K562 (cell line): ENCODE measurements at regions not wholly inside any gene's neighbourhood (a gene's known extent, or its start where the extent isn't known, plus 50 kb on each side); places are given as distances from the start of the nearest gene placed in this dataset.

Source experiments
- ATF7 ChIP-seq: fragments of 450-650 bp; IDR thresholded peaks from 2 replicates; pipeline ENCODE4 v1.7.1; 2014; ENCODE audit warnings: mild to moderate bottlenecking, moderate library complexity
- CEBPG ChIP-seq, 3 experiments: fragments of 200-800 bp in 1 of 3; sonication (Bioruptor generic) in 1 of 3; sonication (generic) in 1 of 3; formaldehyde crosslinking in 1 of 3; IDR thresholded peaks in 2 of 3; conservative IDR thresholded peaks in 1 of 3; 2 replicates each; pipeline versions ENCODE4 v1.6.1 to v1.8.0; 2016 to 2022; ENCODE audit warnings: missing compliant biosample characterization in 2 of 3, missing genetic modification characterization in 2 of 3, mild to moderate bottlenecking in 1 of 3, missing genetic modification reagents in 1 of 3
- ELF4 ChIP-seq: fragments of 450-650 bp; formaldehyde crosslinking; IDR thresholded peaks from 2 replicates; pipeline ENCODE4 v1.4.0; 2022; ENCODE audit warnings: missing genetic modification characterization
- GABPB1 ChIP-seq: sonication (generic); formaldehyde crosslinking; IDR thresholded peaks from 2 replicates; pipeline ENCODE4 v1.8.0; 2022; ENCODE audit warnings: mild to moderate bottlenecking, missing genetic modification reagents
- MAFK ChIP-seq: IDR thresholded peaks from 2 replicates; pipeline ENCODE4 v1.6.1; 2011; ENCODE audit warnings: low read length, improper control_type of control experiment
- MCM3 ChIP-seq: fragments of 450-650 bp; IDR thresholded peaks from 2 replicates; pipeline ENCODE4 v1.6.1; 2016
- POLR3A ChIP-seq: IDR thresholded peaks from 2 replicates; pipeline ENCODE4 v1.6.1; 2011; ENCODE audit warnings: borderline replicate concordance, mild to moderate bottlenecking, moderate library complexity; ENCODE audit not compliant: insufficient read length, insufficient read depth; ENCODE audit errors: extremely low read depth
- RUNX1 ChIP-seq: sonication (generic); IDR thresholded peaks from 2 replicates; pipeline ENCODE4 v1.6.1; 2016; ENCODE audit warnings: antibody characterized with exemption, low read depth
- TAF7 ChIP-seq: fragments of 450-650 bp; IDR thresholded peaks from 2 replicates; pipeline ENCODE4 v1.6.1; 2016; ENCODE audit warnings: missing genetic modification characterization, missing compliant biosample characterization
- TOE1 ChIP-seq, 2 experiments: fragments of 450-650 bp in 1 of 2; sonication (generic) in 1 of 2; formaldehyde crosslinking in 1 of 2; IDR thresholded peaks; 2 replicates each; pipeline versions ENCODE4 v1.7.1 to v1.8.0; 2016 to 2022; ENCODE audit warnings: borderline replicate concordance in 2 of 2, mild to moderate bottlenecking in 2 of 2, antibody characterized with exemption in 1 of 2, inconsistent platforms in 1 of 2, low read depth in 1 of 2, missing genetic modification reagents in 1 of 2, moderate library complexity in 1 of 2
- ZBTB2 ChIP-seq: fragments of 450-650 bp; IDR thresholded peaks from 2 replicates; pipeline ENCODE4 v1.6.1; 2016; ENCODE audit warnings: antibody characterized with exemption
- ZNF133 ChIP-seq: fragments of 250-450 bp; sonication (Bioruptor Pico); IDR thresholded peaks from 2 replicates; pipeline ENCODE4 v1.4.0; 2020; ENCODE audit warnings: mild to moderate bottlenecking
- ZNF407 ChIP-seq: fragments of 450-650 bp; IDR thresholded peaks from 2 replicates; pipeline ENCODE4 v1.6.1; 2016; ENCODE audit warnings: low read depth
- TF ChIP-seq, protein P1 (sequence below): fragments of 450-650 bp; IDR thresholded peaks from 2 replicates; pipeline ENCODE4 v1.6.1; 2016; ENCODE audit warnings: borderline replicate concordance

- TF ChIP-seq ZBTB2 (0 out of 2 replicates have a peak, but pooled peaks have one; percentile 28), ELF4 (no peak), MAFK (no peak), RUNX1 (no peak), ATF7 (no peak), ZNF133 (CRISPR knock-in tag) (no peak), GABPB1 (CRISPR knock-in tag) (no peak), TAF7 (tag) (no peak), POLR3A (no peak), ZNF407 (peak; percentile 58; the same call in 1 of the 2 replicates), CEBPG (CRISPR knock-in tag; IDR thresholded peaks at IDR 0.05) (no peak), CEBPG (tag; conservative IDR thresholded peaks at IDR 0.05 in 1 of 2, IDR thresholded peaks at IDR 0.05 in 1 of 2) (peak; percentile 10 to 59; a peak in 2 of 4 replicates), TOE1 (IDR thresholded peaks at IDR 0.05; ENCODE audit: borderline replicate concordance) (peak; percentile 17; the same call in 1 of the 2 replicates), TOE1 (CRISPR knock-in tag; IDR thresholded peaks at IDR 0.05; ENCODE audit: borderline replicate concordance, low read depth) (no peak), MCM3 (no peak)
- TF ChIP-seq, protein P1, sequence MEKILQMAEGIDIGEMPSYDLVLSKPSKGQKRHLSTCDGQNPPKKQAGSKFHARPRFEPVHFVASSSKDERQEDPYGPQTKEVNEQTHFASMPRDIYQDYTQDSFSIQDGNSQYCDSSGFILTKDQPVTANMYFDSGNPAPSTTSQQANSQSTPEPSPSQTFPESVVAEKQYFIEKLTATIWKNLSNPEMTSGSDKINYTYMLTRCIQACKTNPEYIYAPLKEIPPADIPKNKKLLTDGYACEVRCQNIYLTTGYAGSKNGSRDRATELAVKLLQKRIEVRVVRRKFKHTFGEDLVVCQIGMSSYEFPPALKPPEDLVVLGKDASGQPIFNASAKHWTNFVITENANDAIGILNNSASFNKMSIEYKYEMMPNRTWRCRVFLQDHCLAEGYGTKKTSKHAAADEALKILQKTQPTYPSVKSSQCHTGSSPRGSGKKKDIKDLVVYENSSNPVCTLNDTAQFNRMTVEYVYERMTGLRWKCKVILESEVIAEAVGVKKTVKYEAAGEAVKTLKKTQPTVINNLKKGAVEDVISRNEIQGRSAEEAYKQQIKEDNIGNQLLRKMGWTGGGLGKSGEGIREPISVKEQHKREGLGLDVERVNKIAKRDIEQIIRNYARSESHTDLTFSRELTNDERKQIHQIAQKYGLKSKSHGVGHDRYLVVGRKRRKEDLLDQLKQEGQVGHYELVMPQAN, result 0 out of 2 replicates have a peak, but pooled peaks have one; percentile 24
Observed at GRCh38 chr4:80124246-80125211, 51.5 kb upstream of the ANTXR2 start (continued).
